H1 (cell line): ENCODE measurements at regions not wholly inside any gene's neighbourhood (a gene's known extent, or its start where the extent isn't known, plus 50 kb on each side); places are given as distances from the start of the nearest gene placed in this dataset.

Experiments used
- GABPA ChIP-seq: IDR thresholded peaks from 2 replicates; pipeline ENCODE4 v1.6.1; 2011; ENCODE audit warnings: mild to moderate bottlenecking, low read length, moderate library complexity, borderline replicate concordance; ENCODE audit not compliant: insufficient read depth
- SAP30 ChIP-seq: fragments of 300-600 bp; sonication (generic); IDR thresholded peaks from 2 replicates; pipeline ENCODE4 v1.7.1; 2012; ENCODE audit warnings: low read length, moderate library complexity, mild to moderate bottlenecking, inconsistent platforms; ENCODE audit not compliant: insufficient read depth, insufficient replicate concordance
- TAF1 ChIP-seq: IDR thresholded peaks from 2 replicates; pipeline ENCODE4 v1.6.1; 2011; ENCODE audit warnings: mild to moderate bottlenecking, low read depth, low read length
- TAF7 ChIP-seq: optimal IDR thresholded peaks from 2 replicates; pipeline ENCODE3; 2011; ENCODE audit warnings: low read depth, mild to moderate bottlenecking, inconsistent platforms, low read length, moderate library complexity, borderline replicate concordance
- TF ChIP-seq, protein P1 (sequence below): IDR thresholded peaks from 2 replicates; pipeline ENCODE4 v1.6.1; 2012; ENCODE audit warnings: inconsistent platforms
- TF ChIP-seq, protein P2 (sequence below): IDR thresholded peaks from 2 replicates; pipeline ENCODE4 v1.6.1; 2011; ENCODE audit warnings: low read length, improper control_type of control experiment

DNA sequence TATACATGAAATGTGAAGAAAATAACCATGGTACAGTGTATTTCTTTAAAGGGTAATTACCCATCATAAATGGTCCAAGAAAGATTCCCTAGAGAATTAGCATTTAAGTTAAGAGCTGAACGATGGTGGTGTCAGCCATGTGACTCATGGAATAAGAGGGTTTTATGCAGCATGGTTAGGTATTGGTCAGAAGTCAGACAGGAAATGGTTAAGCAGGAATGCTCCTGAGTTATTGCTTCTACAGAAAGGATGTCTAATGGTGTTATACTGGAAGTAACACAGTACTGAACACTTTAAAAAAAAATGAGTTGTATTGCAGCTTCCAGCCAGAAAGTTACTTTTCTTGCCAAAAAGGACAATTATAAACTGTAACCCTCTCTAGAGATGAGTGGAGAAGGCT is 72.7 kb upstream of the UBE2E3 start (continued):
- TF ChIP-seq TAF1, result no peak
- TF ChIP-seq, protein P1, sequence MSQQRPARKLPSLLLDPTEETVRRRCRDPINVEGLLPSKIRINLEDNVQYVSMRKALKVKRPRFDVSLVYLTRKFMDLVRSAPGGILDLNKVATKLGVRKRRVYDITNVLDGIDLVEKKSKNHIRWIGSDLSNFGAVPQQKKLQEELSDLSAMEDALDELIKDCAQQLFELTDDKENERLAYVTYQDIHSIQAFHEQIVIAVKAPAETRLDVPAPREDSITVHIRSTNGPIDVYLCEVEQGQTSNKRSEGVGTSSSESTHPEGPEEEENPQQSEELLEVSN, result no peak
- no peak for TF ChIP-seq GABPA
- no peak for TF ChIP-seq TAF7
- TF ChIP-seq SAP30, result no peak
- TF ChIP-seq, protein P2, sequence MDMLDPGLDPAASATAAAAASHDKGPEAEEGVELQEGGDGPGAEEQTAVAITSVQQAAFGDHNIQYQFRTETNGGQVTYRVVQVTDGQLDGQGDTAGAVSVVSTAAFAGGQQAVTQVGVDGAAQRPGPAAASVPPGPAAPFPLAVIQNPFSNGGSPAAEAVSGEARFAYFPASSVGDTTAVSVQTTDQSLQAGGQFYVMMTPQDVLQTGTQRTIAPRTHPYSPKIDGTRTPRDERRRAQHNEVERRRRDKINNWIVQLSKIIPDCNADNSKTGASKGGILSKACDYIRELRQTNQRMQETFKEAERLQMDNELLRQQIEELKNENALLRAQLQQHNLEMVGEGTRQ, result no peak
